SK-N-SH treated with all-trans-retinoic acid at 6 μM for 48 hours (cell line): ENCODE measurements at regions not wholly inside any gene's neighbourhood (a gene's known extent, or its start where the extent isn't known, plus 50 kb on each side); places are given as distances from the start of the nearest gene placed in this dataset.

Experiments used
- RARB ChIP-seq: fragments of 250-450 bp; sonication (Bioruptor Pico); IDR thresholded peaks from 2 replicates; pipeline ENCODE4 v1.8.0; 2021; ENCODE audit warnings: mild to moderate bottlenecking, moderate library complexity
- TOX ChIP-seq: fragments of 250-450 bp; sonication (Bioruptor Pico); IDR thresholded peaks from 2 replicates; pipeline ENCODE4 v1.8.0; 2021; ENCODE audit warnings: mild to moderate bottlenecking, moderate library complexity, borderline replicate concordance
- ZNF8 ChIP-seq: fragments of 450-650 bp; formaldehyde crosslinking; IDR thresholded peaks from 2 replicates; pipeline ENCODE4 v1.5.0; 2020; ENCODE audit warnings: mild to moderate bottlenecking, moderate library complexity

GRCh38 chr12:77339610-77340009, 274.2 kb upstream of the E2F7 start:
- TF ChIP-seq TOX (CRISPR knock-in tag) (no peak), RARB (CRISPR knock-in tag) (no peak), ZNF8 (CRISPR knock-in tag) (no peak)
